IMR-90 (cell line): ENCODE measurements at regions not wholly inside any gene's neighbourhood (a gene's known extent, or its start where the extent isn't known, plus 50 kb on each side); places are given as distances from the start of the nearest gene placed in this dataset.

Experiments used
- ATAC-seq: fragments of 200-7000 bp; cut with Tn5 transposase; 2 replicates; pipeline ENCODE4 v1.9.1; 2020; ENCODE audit warnings: low read depth, mild to moderate bottlenecking, moderate library complexity
- BruUV-seq: library from RNA; stranded (reverse); fragments of 400-500 nt; replicated peaks from 2 replicates; lab custom pipeline; 2021; lab: Mats Ljungman, UMichigan
- CTCF ChIA-PET: fragments of 300-600 bp; formaldehyde crosslinking; extraction: SDS; loops from one replicate; lab custom pipeline; 2021; ENCODE audit warnings: antibody characterized with exemption; lab: Yijun Ruan, JAX
- POLR2A ChIA-PET: fragments of 300-600 bp; sonication (Branson Sonifier 250); formaldehyde crosslinking; loops from one replicate; lab custom pipeline; 2022; ENCODE audit warnings: antibody characterized with exemption; ENCODE audit not compliant: unreplicated experiment; lab: Charles Lee
- DNase-seq: peaks from one replicate; pipeline ENCODE4 v3.0.0; 2013
- H2AFZ ChIP-seq: replicated peaks from 2 replicates; pipeline ENCODE3; 2013; ENCODE audit warnings: low read length, mild to moderate bottlenecking; ENCODE audit not compliant: poor library complexity
- H2AK5ac ChIP-seq: 2 replicates; pipeline ENCODE4 v1.6.1; 2013; ENCODE audit warnings: low read depth, low read length, inconsistent platforms
- H2AK9ac ChIP-seq: replicated peaks from 2 replicates; pipeline ENCODE3; 2013; ENCODE audit warnings: mild to moderate bottlenecking, low read depth, low read length, moderate library complexity; ENCODE audit not compliant: poor library complexity
- H2BK120ac ChIP-seq: 2 replicates; pipeline ENCODE4 v1.6.1; 2013; ENCODE audit warnings: low read depth, low read length, inconsistent platforms
- H2BK15ac ChIP-seq: 3 replicates; pipeline ENCODE4 v1.6.1; 2013; ENCODE audit warnings: low read depth, low read length, inconsistent platforms
- H2BK20ac ChIP-seq: 2 replicates; pipeline ENCODE4 v1.6.1; 2013; ENCODE audit warnings: low read depth, mild to moderate bottlenecking, inconsistent platforms, low read length, moderate library complexity
- H2BK5ac ChIP-seq: 2 replicates; pipeline ENCODE4 v1.6.1; 2013; ENCODE audit warnings: mild to moderate bottlenecking, low read depth, low read length, inconsistent platforms; ENCODE audit not compliant: poor library complexity, severe bottlenecking
- H3K14ac ChIP-seq: replicated peaks from 2 replicates; pipeline ENCODE4 v1.6.1; 2013; ENCODE audit warnings: low read depth, low read length, inconsistent platforms
- H3K18ac ChIP-seq: 2 replicates; pipeline ENCODE4 v1.6.1; 2013; ENCODE audit warnings: low read depth, low read length, control low read depth
- H3K23ac ChIP-seq: 2 replicates; pipeline ENCODE4 v1.6.1; 2013; ENCODE audit warnings: low read depth, low read length, inconsistent platforms
- H3K27ac ChIP-seq: 2 replicates; pipeline ENCODE4 v1.5.1; 2013; ENCODE audit warnings: mild to moderate bottlenecking, control low read depth, low read length; ENCODE audit not compliant: insufficient read depth
- H3K27me3 ChIP-seq: 2 replicates; pipeline ENCODE4 v1.6.1; 2013; ENCODE audit warnings: low read length; ENCODE audit not compliant: control insufficient read depth, insufficient read depth
- H3K36me3 ChIP-seq: 2 replicates; pipeline ENCODE4 v1.6.1; 2013; ENCODE audit warnings: low read length, mixed read lengths; ENCODE audit not compliant: control insufficient read depth, insufficient read depth
- H3K4ac ChIP-seq: 2 replicates; pipeline ENCODE4 v1.6.1; 2013; ENCODE audit warnings: low read depth, low read length, inconsistent platforms
- H3K4me1 ChIP-seq: 2 replicates; pipeline ENCODE4 v1.6.1; 2013; ENCODE audit warnings: low read length, mixed read lengths; ENCODE audit not compliant: control insufficient read depth, insufficient read depth
- H3K4me2 ChIP-seq: 2 replicates; pipeline ENCODE4 v1.6.1; 2013; ENCODE audit warnings: low read depth, mild to moderate bottlenecking, control low read depth, low read length, moderate library complexity
- H3K4me3 ChIP-seq: 2 replicates; pipeline ENCODE4 v1.5.1; 2013; ENCODE audit warnings: low read depth, mild to moderate bottlenecking, control low read depth, low read length, moderate library complexity; ENCODE audit not compliant: insufficient read depth
- H3K56ac ChIP-seq: 2 replicates; pipeline ENCODE4 v1.6.1; 2013; ENCODE audit warnings: low read length, inconsistent platforms; ENCODE audit not compliant: insufficient read depth; ENCODE audit errors: extremely low read depth
- H3K79me1 ChIP-seq, 2 experiments: 2 replicates each; pipeline ENCODE4 v1.6.1; 2013; ENCODE audit warnings: low read length in 2 of 2, inconsistent platforms in 1 of 2, low read depth in 1 of 2
- H3K9ac ChIP-seq: 2 replicates; pipeline ENCODE4 v1.6.1; 2013; ENCODE audit warnings: low read depth, low read length, control low read depth
- H3K9me1 ChIP-seq: 2 replicates; pipeline ENCODE4 v1.6.1; 2013; ENCODE audit warnings: low read length, inconsistent platforms; ENCODE audit not compliant: insufficient read depth
- H3K9me3 ChIP-seq: 2 replicates; pipeline ENCODE4 v1.6.1; 2013; ENCODE audit warnings: low read length; ENCODE audit not compliant: control insufficient read depth, insufficient read depth
- H4K20me1 ChIP-seq: 2 replicates; pipeline ENCODE4 v1.6.1; 2013; ENCODE audit warnings: low read length, inconsistent platforms; ENCODE audit not compliant: insufficient read depth
- H4K5ac ChIP-seq: 2 replicates; pipeline ENCODE4 v1.6.1; 2013; ENCODE audit warnings: mild to moderate bottlenecking, low read depth, low read length, control low read depth
- H4K8ac ChIP-seq, 2 experiments: 2 replicates each; pipeline ENCODE4 v1.6.1; 2013; ENCODE audit warnings: low read depth in 2 of 2, low read length in 2 of 2, control low read depth in 1 of 2, inconsistent platforms in 1 of 2
- H4K91ac ChIP-seq: 2 replicates; pipeline ENCODE4 v1.6.1; 2013; ENCODE audit warnings: low read depth, low read length, inconsistent platforms; ENCODE audit not compliant: insufficient read depth
- BHLHE40 ChIP-seq: fragments of 150-350 bp; IDR thresholded peaks from 2 replicates; pipeline ENCODE4 v1.6.1; 2016; ENCODE audit warnings: mild to moderate bottlenecking, low read depth, low read length
- CEBPB ChIP-seq: IDR thresholded peaks from 2 replicates; pipeline ENCODE4 v1.6.1; 2012; ENCODE audit warnings: low read depth, low read length, improper control_type of control experiment
- CHD1 ChIP-seq: IDR thresholded peaks from 2 replicates; pipeline ENCODE4 v1.6.1; 2012; ENCODE audit warnings: low read depth, low read length, improper control_type of control experiment
- ELK1 ChIP-seq: fragments of 150-350 bp; IDR thresholded peaks from 2 replicates; pipeline ENCODE4 v1.6.1; 2016; ENCODE audit warnings: low read depth, mild to moderate bottlenecking, low read length, moderate library complexity, borderline replicate concordance
- FOS ChIP-seq: fragments of 150-350 bp; IDR thresholded peaks from 2 replicates; pipeline ENCODE4 v1.6.1; 2016; ENCODE audit warnings: low read depth, low read length
- MAFK ChIP-seq: IDR thresholded peaks from 2 replicates; pipeline ENCODE4 v1.6.1; 2012; ENCODE audit warnings: low read depth, low read length, improper control_type of control experiment
- MAZ ChIP-seq: IDR thresholded peaks from 2 replicates; pipeline ENCODE4 v1.6.1; 2012; ENCODE audit warnings: low read depth, mild to moderate bottlenecking, low read length, improper control_type of control experiment, moderate library complexity, borderline replicate concordance
- MXI1 ChIP-seq: IDR thresholded peaks from 2 replicates; pipeline ENCODE4 v1.6.1; 2012; ENCODE audit warnings: low read depth, mild to moderate bottlenecking, low read length, moderate library complexity, borderline replicate concordance
- NFE2L2 ChIP-seq: fragments of 150-350 bp; IDR thresholded peaks from 2 replicates; pipeline ENCODE4 v1.6.1; 2016; ENCODE audit warnings: low read depth, mild to moderate bottlenecking, low read length
- POLR2A ChIP-seq: IDR thresholded peaks from 2 replicates; pipeline ENCODE4 v1.6.1; 2012; ENCODE audit warnings: mild to moderate bottlenecking, low read depth, low read length
- RAD21 ChIP-seq: IDR thresholded peaks from 2 replicates; pipeline ENCODE4 v1.6.1; 2012; ENCODE audit warnings: low read length, improper control_type of control experiment
- RCOR1 ChIP-seq: IDR thresholded peaks from 2 replicates; pipeline ENCODE4 v1.6.1; 2012; ENCODE audit warnings: mild to moderate bottlenecking, low read length, improper control_type of control experiment; ENCODE audit not compliant: insufficient replicate concordance
- RFX5 ChIP-seq: IDR thresholded peaks from 2 replicates; pipeline ENCODE4 v1.8.0; 2012; ENCODE audit warnings: low read depth, mild to moderate bottlenecking, low read length, moderate library complexity
- SMC3 ChIP-seq: fragments of 150-350 bp; IDR thresholded peaks from 2 replicates; pipeline ENCODE4 v1.6.1; 2016; ENCODE audit warnings: low read depth, mild to moderate bottlenecking, antibody characterized with exemption, low read length, moderate library complexity
- USF2 ChIP-seq: fragments of 150-350 bp; IDR thresholded peaks from 2 replicates; pipeline ENCODE4 v1.6.1; 2017; ENCODE audit warnings: mild to moderate bottlenecking, antibody characterized with exemption, low read length, low read depth
- WGBS, 2 experiments: methylation state at CpG; one replicate each; pipeline versions ENCODE4 v1.1.5 to v1.1.7; 2013; ENCODE audit warnings: missing lambda C conversion rate in 2 of 2; ENCODE audit not compliant: insufficient read length in 1 of 2; ENCODE audit errors: extremely low coverage in 2 of 2; 5-methylcytosine and 5-hydroxymethylcytosine counted together
- dilution Hi-C: fragments of 300-500 bp; cut with HindIII; formaldehyde crosslinking; loops from one replicate; pipeline ENCODE4 v1.14.3; 2018; ENCODE audit warnings: low sequenced_read_pairs; ENCODE audit not compliant: unreplicated experiment
- in situ Hi-C: fragments of 300-500 bp; cut with MboI; formaldehyde crosslinking; loops from 3 replicates; pipeline ENCODE4 v1.14.3; 2019; ENCODE audit warnings: low sequenced_read_pairs, inconsistent platforms, mixed read lengths
- intact Hi-C: fragments of 100-400 bp; cut with micrococcal nuclease; formaldehyde crosslinking; loops from 2 replicates; pipeline ENCODE4 v1.10.0; 2022
- TF ChIP-seq, protein P1 (sequence below): conservative IDR thresholded peaks from 2 replicates; pipeline ENCODE4 v1.5.1; 2012; ENCODE audit warnings: mild to moderate bottlenecking, low read depth, low read length, improper control_type of control experiment

GRCh38 chr10:78508955-78509748, 475.5 kb downstream of the RPS24 start:
- CTCF ChIA-PET: no interaction called here
- H3K9me3 ChIP-seq: no peaks in the 10 kb centered on the region
- H3K27me3 ChIP-seq: no peaks in the 10 kb centered on the region; the same call in 1 of the 2 replicates
- H2BK15ac ChIP-seq: no peak overlapping the region
- intact Hi-C loops (no loop called here), in situ Hi-C loops (no loop called here), dilution Hi-C loops (no loop called here)
- no TSS peak for BruUV-seq
- POLR2A ChIA-PET: no interaction called here
- H3K14ac ChIP-seq: no peak overlapping the region
- no peak overlapping the region for H4K8ac ChIP-seq
- no peak overlapping the region for H2BK5ac ChIP-seq
- H3K23ac ChIP-seq: no peak overlapping the region
- no peak overlapping the region for H2BK120ac ChIP-seq
- H3K4me2 ChIP-seq: no peak overlapping the region
- H2AFZ ChIP-seq: no peak overlapping the region
- H3K4me3 ChIP-seq: no peak overlapping the region
- no peak overlapping the region for H2BK20ac ChIP-seq
- H2AK5ac ChIP-seq: no peak overlapping the region
- H3K27ac ChIP-seq: no peak overlapping the region
- no peaks in the 10 kb centered on the region for H3K4me1 ChIP-seq
- H3K9ac ChIP-seq: no peak overlapping the region
- no peak overlapping the region for H4K5ac ChIP-seq
- no peaks in the 10 kb centered on the region for H4K20me1 ChIP-seq
- H3K36me3 ChIP-seq: no peaks in the 10 kb centered on the region
- no peak overlapping the region for H2AK9ac ChIP-seq
- H3K4ac ChIP-seq: no peak overlapping the region
- WGBS, 2 experiments: 100% methylated on average over 2 of the region's 6 CpGs; no CpG with 5 or more reads in 1 of the 2 experiments
- no peaks in the 10 kb centered on the region; the same call in 1 of the 2 replicates for H3K9me1 ChIP-seq
- no peak for DNase-seq
- no peak for ATAC-seq
- H3K79me1 ChIP-seq: no peaks in the 10 kb centered on the region
- H3K56ac ChIP-seq: no peak overlapping the region
- TF ChIP-seq MAZ (no peak), FOS (no peak), RFX5 (no peak), MAFK (no peak), RAD21 (no peak), CEBPB (no peak), POLR2A (no peak), MXI1 (no peak), SMC3 (no peak), USF2 (no peak), RCOR1 (no peak), BHLHE40 (no peak), CHD1 (no peak), ELK1 (no peak), NFE2L2 (no peak)
- TF ChIP-seq, protein P1, sequence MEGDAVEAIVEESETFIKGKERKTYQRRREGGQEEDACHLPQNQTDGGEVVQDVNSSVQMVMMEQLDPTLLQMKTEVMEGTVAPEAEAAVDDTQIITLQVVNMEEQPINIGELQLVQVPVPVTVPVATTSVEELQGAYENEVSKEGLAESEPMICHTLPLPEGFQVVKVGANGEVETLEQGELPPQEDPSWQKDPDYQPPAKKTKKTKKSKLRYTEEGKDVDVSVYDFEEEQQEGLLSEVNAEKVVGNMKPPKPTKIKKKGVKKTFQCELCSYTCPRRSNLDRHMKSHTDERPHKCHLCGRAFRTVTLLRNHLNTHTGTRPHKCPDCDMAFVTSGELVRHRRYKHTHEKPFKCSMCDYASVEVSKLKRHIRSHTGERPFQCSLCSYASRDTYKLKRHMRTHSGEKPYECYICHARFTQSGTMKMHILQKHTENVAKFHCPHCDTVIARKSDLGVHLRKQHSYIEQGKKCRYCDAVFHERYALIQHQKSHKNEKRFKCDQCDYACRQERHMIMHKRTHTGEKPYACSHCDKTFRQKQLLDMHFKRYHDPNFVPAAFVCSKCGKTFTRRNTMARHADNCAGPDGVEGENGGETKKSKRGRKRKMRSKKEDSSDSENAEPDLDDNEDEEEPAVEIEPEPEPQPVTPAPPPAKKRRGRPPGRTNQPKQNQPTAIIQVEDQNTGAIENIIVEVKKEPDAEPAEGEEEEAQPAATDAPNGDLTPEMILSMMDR: no peak
- no peak overlapping the region for H3K18ac ChIP-seq
- H4K91ac ChIP-seq: no peak overlapping the region
